GM19468 (cell line): ENCODE measurements at regions not wholly inside any gene's neighbourhood (a gene's known extent, or its start where the extent isn't known, plus 50 kb on each side); places are given as distances from the start of the nearest gene placed in this dataset.

ENCODE experiments used
- ATAC-seq: cut with Tn5 transposase; IDR thresholded peaks from one replicate; pipeline ENCODE4 v1.9.1; 2021; ENCODE audit warnings: mild to moderate bottlenecking, moderate library complexity, moderate number of reproducible peaks; ENCODE audit not compliant: unreplicated experiment; ENCODE audit errors: extremely low read depth

- ATAC-seq = no peak
Measured at GRCh38 chr5:67509402-67510186, 313.0 kb upstream of the CD180 start.

- no peak for ATAC-seq
Measured at GRCh38 chr5:67506241-67506640, 309.6 kb upstream of the CD180 start.

GRCh38 chr5:67502951-67503350, 306.4 kb upstream of the CD180 start:
- ATAC-seq = no peak

GRCh38 chr5:67496051-67496450, 299.5 kb upstream of the CD180 start:
- ATAC-seq = no peak

- no peak for ATAC-seq
Measured at GRCh38 chr5:67495072-67495471, 298.5 kb upstream of the CD180 start.

- ATAC-seq = no peak
Measured at GRCh38 chr5:67494186-67494855, 297.7 kb upstream of the CD180 start.

GRCh38 chr5:67493676-67494075, 297.1 kb upstream of the CD180 start:
- no peak for ATAC-seq

GRCh38 chr5:67490543-67491321, 294.1 kb upstream of the CD180 start:
- no peak for ATAC-seq

GRCh38 chr5:67488885-67489284, 292.3 kb upstream of the CD180 start:
- ATAC-seq = no peak

GRCh38 chr5:67487862-67488261, 291.3 kb upstream of the CD180 start:
- no peak for ATAC-seq

GRCh38 chr5:67483453-67484030, 286.9 kb upstream of the CD180 start:
- ATAC-seq = no peak

- no peak for ATAC-seq
Measured at GRCh38 chr5:67481362-67481761, 284.8 kb upstream of the CD180 start.

- no peak for ATAC-seq
Measured at GRCh38 chr5:67478337-67478736, 281.7 kb upstream of the CD180 start.

GRCh38 chr5:67476995-67477394, 280.4 kb upstream of the CD180 start:
- ATAC-seq = no peak

GRCh38 chr5:67476531-67476930, 279.9 kb upstream of the CD180 start:
- ATAC-seq = no peak

GRCh38 chr5:67475489-67475888, 278.9 kb upstream of the CD180 start:
- ATAC-seq = no peak

GRCh38 chr5:67474597-67475238, 278.1 kb upstream of the CD180 start:
- no peak for ATAC-seq

GRCh38 chr5:67467110-67467509, 270.5 kb upstream of the CD180 start:
- ATAC-seq = no peak

GRCh38 chr5:67465537-67466207, 269.1 kb upstream of the CD180 start:
- ATAC-seq = no peak

GRCh38 chr5:67462147-67462546, 265.5 kb upstream of the CD180 start:
- no peak for ATAC-seq
